Subcutaneous abdominal adipose tissue (tissue), 5 donors: ENCODE measurements at regions not wholly inside any gene's neighbourhood (a gene's known extent, or its start where the extent isn't known, plus 50 kb on each side); places are given as distances from the start of the nearest gene placed in this dataset.

Experiments
- H3K27ac ChIP-seq: one replicate; pipeline ENCODE4 v1.7.0; 2013; ENCODE audit warnings: low read depth, mild to moderate bottlenecking, inconsistent platforms, low read length, moderate library complexity
- H3K27me3 ChIP-seq, 5 donors: one replicate each; pipeline ENCODE4 v1.7.0; 2013; ENCODE audit warnings: low read length in 5 of 5, inconsistent platforms in 1 of 5; ENCODE audit not compliant: control insufficient read depth in 5 of 5, insufficient read depth in 4 of 5
- H3K36me3 ChIP-seq, 5 donors: one replicate each; pipeline ENCODE4 v1.7.0; 2013; ENCODE audit warnings: low read length in 5 of 5; ENCODE audit not compliant: control insufficient read depth in 5 of 5, insufficient read depth in 5 of 5
- H3K4me1 ChIP-seq, 5 donors: one replicate each; pipeline ENCODE4 v1.7.0; 2013; ENCODE audit warnings: low read length in 5 of 5, mild to moderate bottlenecking in 3 of 5, moderate library complexity in 1 of 5; ENCODE audit not compliant: control insufficient read depth in 5 of 5, insufficient read depth in 5 of 5
- H3K4me3 ChIP-seq, 5 donors: one replicate each; pipeline ENCODE4 v1.7.0; 2013; ENCODE audit warnings: low read length in 5 of 5, low read depth in 1 of 5
- H3K9ac ChIP-seq, 5 donors: one replicate each; pipeline ENCODE4 v1.7.0; 2013; ENCODE audit warnings: low read length in 5 of 5, mild to moderate bottlenecking in 4 of 5, moderate library complexity in 3 of 5
- H3K9me3 ChIP-seq, 5 donors: one replicate each; pipeline ENCODE4 v1.7.0; 2013; ENCODE audit warnings: low read length in 5 of 5; ENCODE audit not compliant: control insufficient read depth in 5 of 5
- donor health status: healthy.
- donor health status: healthy.
- donor health status: healthy.
- donor health status: healthy.
- donor health status: healthy.

DNA sequence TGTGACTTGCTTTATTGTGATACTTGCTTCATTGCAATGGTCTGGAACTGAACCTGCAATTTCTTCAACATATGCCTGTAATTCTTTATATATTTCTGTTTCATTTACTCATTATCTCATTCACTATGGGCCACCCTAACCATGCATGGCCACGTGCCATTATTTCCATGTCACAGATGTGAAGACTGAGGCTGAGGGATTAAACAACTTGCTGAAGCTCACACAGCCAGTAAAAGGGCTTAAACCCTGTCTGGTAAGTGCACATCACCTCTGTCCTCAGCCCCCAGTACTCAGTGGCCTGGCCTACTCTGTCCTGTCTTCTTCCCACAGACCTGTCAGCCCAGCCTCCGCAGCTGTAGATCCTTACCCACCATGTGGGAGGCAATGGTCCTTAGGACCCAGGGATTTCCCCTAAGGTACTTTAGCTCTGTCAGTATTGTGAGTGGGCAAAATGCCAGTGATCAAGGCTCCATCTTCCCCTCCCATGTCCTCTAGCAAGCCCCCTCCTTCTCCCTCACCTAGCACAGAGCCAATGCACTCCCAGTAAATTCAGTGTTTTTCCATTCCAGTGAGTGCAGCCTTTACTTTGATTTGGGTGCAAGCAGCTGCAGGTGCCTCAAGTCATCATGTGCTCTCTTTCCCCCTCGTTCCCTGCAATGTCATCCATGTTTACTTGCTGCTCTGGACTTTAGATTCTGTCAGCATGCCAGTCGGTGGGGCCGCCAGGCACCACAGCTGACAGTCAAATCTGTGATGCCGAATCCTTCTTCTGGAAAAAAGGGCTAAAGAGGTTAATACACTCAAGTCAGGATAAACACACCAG lies 228.2 kb upstream of the PROX1 start:
- Histone ChIP-seq H3K36me3 (no peaks in the 10 kb centered on the region), H3K9me3 (peaks cover 0 to 6% (median 0%) of the 10 kb centered on the region in 5 donors), H3K9ac (no peak overlapping the region), H3K27ac (no peak overlapping the region), H3K4me3 (no peak overlapping the region), H3K27me3 (peaks cover 0 to 5% (median 0%) of the 10 kb centered on the region in 5 donors), H3K4me1 (no peaks in the 10 kb centered on the region)

DNA sequence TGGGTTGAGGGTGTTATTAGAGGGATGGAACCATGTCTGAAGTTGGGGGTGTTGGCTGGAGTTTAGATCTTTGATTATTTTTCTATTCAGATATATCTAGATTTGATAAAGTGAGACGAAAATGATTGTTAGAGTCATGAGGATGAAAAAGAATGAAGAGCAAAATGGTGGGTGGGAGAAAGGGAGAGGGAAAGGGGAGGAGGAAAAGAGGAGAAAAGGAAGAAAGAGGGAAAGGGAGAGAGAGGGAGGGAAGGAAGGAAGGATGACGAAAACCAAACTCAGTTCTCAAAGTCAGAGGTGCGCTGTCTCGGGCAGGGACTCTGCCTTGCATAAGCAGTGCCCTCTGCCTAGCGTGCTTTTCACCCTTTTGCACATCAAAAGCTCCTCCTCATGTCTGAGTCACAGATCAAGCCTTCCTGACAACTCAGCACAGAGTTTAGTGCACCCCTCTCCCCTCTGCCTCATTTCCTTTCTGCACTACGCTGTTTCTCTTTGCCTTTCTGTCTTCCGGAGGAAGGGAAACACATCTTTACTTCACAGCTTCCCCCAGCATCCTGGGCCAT lies 225.8 kb upstream of the PROX1 start:
- Histone ChIP-seq H3K9ac (no peak overlapping the region), H3K27ac (no peak overlapping the region), H3K4me3 (no peak overlapping the region), H3K4me1 (no peaks in the 10 kb centered on the region), H3K9me3 (peaks cover 0 to 6% (median 0%) of the 10 kb centered on the region in 5 donors), H3K27me3 (peaks cover 0 to 5% (median 0%) of the 10 kb centered on the region in 5 donors), H3K36me3 (no peaks in the 10 kb centered on the region)

- Histone ChIP-seq H3K27ac (no peak overlapping the region), H3K9ac (no peak overlapping the region), H3K4me3 (no peak overlapping the region), H3K36me3 (no peaks in the 10 kb centered on the region), H3K27me3 (peaks cover 0 to under 1% (median 0%) of the 10 kb centered on the region in 5 donors), H3K4me1 (no peaks in the 10 kb centered on the region), H3K9me3 (no peaks in the 10 kb centered on the region)
Measured at GRCh38 chr1:213767683-213768082, 220.1 kb upstream of the PROX1 start.

DNA sequence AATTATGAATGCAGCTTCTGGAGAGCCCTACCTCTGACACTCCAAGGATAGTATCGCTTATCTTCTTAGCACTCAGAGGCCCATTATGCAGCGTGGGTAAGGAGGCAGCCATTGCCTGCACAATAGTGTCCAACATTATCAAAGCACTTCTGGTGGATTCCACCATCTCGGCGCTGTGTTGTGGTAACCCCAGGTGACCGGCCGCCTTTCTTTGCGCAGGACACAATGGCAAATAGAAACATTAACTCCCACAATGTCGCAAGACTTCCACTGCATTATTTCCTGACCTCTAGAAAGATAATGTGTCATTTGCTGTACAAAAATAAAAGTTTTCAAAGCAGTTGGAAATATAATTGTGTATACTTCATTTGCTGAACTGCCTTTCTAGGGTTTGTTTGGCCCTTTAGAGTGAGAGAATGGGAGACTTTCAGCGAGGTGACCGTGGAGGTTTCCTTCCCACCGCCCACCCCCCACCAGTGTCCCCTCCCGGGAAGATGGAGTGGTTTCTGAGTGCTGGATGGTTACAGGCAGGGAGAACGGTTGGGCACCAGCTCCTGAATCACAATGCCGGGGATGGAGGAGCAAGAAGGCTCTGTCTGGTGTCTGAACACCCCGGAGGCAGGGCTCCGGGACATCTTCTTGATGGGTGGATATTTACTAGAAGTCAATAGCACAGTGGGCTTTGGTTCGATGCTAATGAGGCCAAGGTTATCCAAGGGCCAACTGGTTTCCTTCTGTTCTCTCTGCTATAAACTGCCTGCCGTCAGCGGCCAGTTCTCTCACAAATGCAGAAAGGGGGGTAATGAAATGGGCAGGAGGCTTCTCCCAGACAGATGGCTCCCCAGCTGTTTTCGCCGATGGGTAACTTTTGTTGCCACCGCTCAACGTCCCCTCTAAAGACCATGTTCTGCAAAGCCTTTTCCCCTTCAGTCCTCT lies 215.4 kb upstream of the PROX1 start:
- H3K27me3 ChIP-seq = peaks cover 0 to 3% (median 0%) of the 10 kb centered on the region in 5 donors
- no peaks in the 10 kb centered on the region for H3K4me1 ChIP-seq
- no peaks in the 10 kb centered on the region for H3K36me3 ChIP-seq
- no peak overlapping the region for H3K27ac ChIP-seq
- no peak overlapping the region for H3K9ac ChIP-seq
- H3K4me3 ChIP-seq = no peak overlapping the region
- peaks cover 0 to 10% (median 3%) of the 10 kb centered on the region in 5 donors for H3K9me3 ChIP-seq

DNA sequence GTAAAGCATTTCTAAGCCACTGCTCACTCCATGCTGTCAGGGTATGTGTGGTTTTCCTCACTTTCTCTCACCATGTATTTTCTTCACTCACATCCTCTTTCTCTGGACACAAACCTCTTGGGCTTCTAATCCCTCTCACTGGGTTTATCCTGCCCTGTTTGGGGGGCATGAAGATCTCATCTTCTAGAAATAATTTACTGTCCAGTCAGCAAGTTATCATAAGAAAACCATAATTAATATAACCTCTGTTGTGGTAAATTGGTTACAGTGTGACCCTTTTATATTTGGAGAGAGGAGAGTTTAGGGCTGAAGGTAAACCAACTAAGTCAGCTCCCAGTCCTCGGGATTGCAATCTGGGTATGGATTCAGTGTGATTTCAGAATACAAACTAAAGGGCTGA lies 213.8 kb upstream of the PROX1 start:
- Histone ChIP-seq H3K9me3 (peaks cover 0 to 10% (median 3%) of the 10 kb centered on the region in 5 donors), H3K9ac (no peak overlapping the region), H3K27me3 (peaks cover 0 to 3% (median 0%) of the 10 kb centered on the region in 5 donors), H3K4me3 (no peak overlapping the region), H3K36me3 (no peaks in the 10 kb centered on the region), H3K4me1 (no peaks in the 10 kb centered on the region), H3K27ac (no peak overlapping the region)

GRCh38 chr1:213776969-213777368 lies 210.8 kb upstream of the PROX1 start:
- Histone ChIP-seq H3K4me3 (no peak overlapping the region), H3K36me3 (no peaks in the 10 kb centered on the region), H3K9me3 (peaks cover 0 to 10% (median 3%) of the 10 kb centered on the region in 5 donors), H3K4me1 (no peaks in the 10 kb centered on the region), H3K27ac (no peak overlapping the region), H3K9ac (no peak overlapping the region), H3K27me3 (peaks cover 0 to 3% (median 0%) of the 10 kb centered on the region in 5 donors)

GRCh38 chr1:213779228-213779627 lies 208.5 kb upstream of the PROX1 start:
- peaks cover 0 to 10% (median 3%) of the 10 kb centered on the region in 5 donors for H3K9me3 ChIP-seq
- H3K27me3 ChIP-seq = peaks cover 0 to 2% (median 0%) of the 10 kb centered on the region in 5 donors
- H3K9ac ChIP-seq = no peak overlapping the region
- H3K4me3 ChIP-seq = no peak overlapping the region
- no peak overlapping the region for H3K27ac ChIP-seq
- no peaks in the 10 kb centered on the region for H3K4me1 ChIP-seq
- H3K36me3 ChIP-seq = no peaks in the 10 kb centered on the region

GRCh38 chr1:213782941-213783672 lies 204.7 kb upstream of the PROX1 start:
- no peak overlapping the region for H3K9ac ChIP-seq
- H3K9me3 ChIP-seq = no peaks in the 10 kb centered on the region
- no peak overlapping the region for H3K4me3 ChIP-seq
- peaks cover 0 to 2% (median 0%) of the 10 kb centered on the region in 5 donors for H3K27me3 ChIP-seq
- no peaks in the 10 kb centered on the region for H3K4me1 ChIP-seq
- H3K27ac ChIP-seq = no peak overlapping the region
- no peaks in the 10 kb centered on the region for H3K36me3 ChIP-seq

DNA sequence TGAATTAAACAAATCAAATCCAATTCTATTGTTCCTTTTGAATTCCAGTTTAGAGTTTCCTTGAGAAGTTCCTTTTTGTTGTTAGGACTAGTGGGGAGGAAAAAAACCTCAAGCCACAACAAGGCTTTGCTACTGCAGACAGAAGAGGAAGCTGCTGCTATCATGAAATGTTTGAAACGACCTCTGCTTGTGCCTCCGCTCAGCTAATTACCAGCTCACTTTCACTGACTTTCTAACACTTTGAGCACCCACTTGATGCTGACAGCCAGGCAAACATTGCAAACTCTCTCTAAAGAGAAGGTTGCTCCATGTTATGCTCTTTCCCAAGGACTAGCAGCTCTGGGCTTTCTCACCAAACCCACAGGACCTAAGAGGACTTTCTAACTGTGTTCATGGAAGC lies 203.9 kb upstream of the PROX1 start:
- Histone ChIP-seq H3K9ac (no peak overlapping the region), H3K4me3 (no peak overlapping the region), H3K27ac (no peak overlapping the region), H3K36me3 (no peaks in the 10 kb centered on the region), H3K4me1 (no peaks in the 10 kb centered on the region), H3K27me3 (peaks cover 0 to 2% (median 0%) of the 10 kb centered on the region in 5 donors), H3K9me3 (no peaks in the 10 kb centered on the region)
